Mucosa of descending colon (tissue), 3 donors: ENCODE measurements at regions not wholly inside any gene's neighbourhood (a gene's known extent, or its start where the extent isn't known, plus 50 kb on each side); places are given as distances from the start of the nearest gene placed in this dataset.

Experiments used
- ATAC-seq: fragments of 200-7000 bp; cut with Tn5 transposase; one replicate; pipeline ENCODE4 v1.9.1; 2020; ENCODE audit warnings: mild to moderate bottlenecking, moderate library complexity
- DNase-seq, 3 donors: peaks; one replicate each; pipeline ENCODE4 v3.0.0-alpha.2; 2020
- H3K36me3 ChIP-seq: fragments of 200-600 bp; one replicate; pipeline ENCODE4 v1.8.0; 2021; ENCODE audit warnings: low read depth, mild to moderate bottlenecking
- H3K4me1 ChIP-seq: fragments of 200-600 bp; one replicate; pipeline ENCODE4 v1.8.0; 2021; ENCODE audit warnings: low read depth, mild to moderate bottlenecking
- H3K4me3 ChIP-seq: fragments of 200-600 bp; one replicate; pipeline ENCODE4 v1.8.0; 2021; ENCODE audit warnings: mild to moderate bottlenecking
- H3K9me3 ChIP-seq: fragments of 200-600 bp; one replicate; pipeline ENCODE4 v1.8.0; 2021; ENCODE audit warnings: mild to moderate bottlenecking
- intact Hi-C, 2 donors: fragments of 100-400 bp; cut with DNase I in 1 of 2; cut with micrococcal nuclease in 1 of 2; formaldehyde crosslinking; loops; one replicate each; pipeline versions ENCODE4 v1.11.0 to v1.11.1; 2022; cut with DNase I, micrococcal nuclease
- TF ChIP-seq, protein P1 (sequence below): fragments of 200-600 bp; IDR thresholded peaks from one replicate; pipeline ENCODE4 v1.8.0; 2022; ENCODE audit warnings: antibody characterized with exemption, mild to moderate bottlenecking
- donor health status: DM: no; HTN: no; CAD: no; lungs with moderate emphysema.
- donor health status: DM: no; HTN: no; CAD: no.
- donor health status: DM: no; HTN: yes; CAD: no.

DNA sequence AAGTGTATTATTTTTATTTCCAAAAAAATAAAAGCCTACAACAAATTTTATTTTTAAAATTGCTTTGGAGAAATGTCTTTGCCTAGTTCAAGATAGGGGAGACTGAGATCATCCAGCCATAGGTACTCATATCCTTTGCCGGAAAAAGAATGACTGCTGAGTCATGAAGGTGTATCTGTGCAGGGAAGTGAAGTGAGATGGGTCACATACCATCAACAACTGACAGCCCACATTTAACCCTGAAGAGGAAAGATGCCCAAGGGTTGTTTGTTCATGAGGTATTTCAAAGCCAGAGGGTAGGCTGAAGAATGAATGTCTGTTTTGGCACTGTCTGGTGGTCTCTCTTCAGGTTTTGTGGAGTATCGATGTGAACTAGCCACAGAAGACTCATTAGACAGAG lies 106.7 kb upstream of the TTC29 start:
- Histone ChIP-seq H3K4me1 (no peaks in the 10 kb centered on the region), H3K36me3 (no peaks in the 10 kb centered on the region), H3K9me3 (peaks cover 2% of the 10 kb centered on the region), H3K4me3 (no peak overlapping the region)
- intact Hi-C loops: no loop called here
- no peak for DNase-seq
- TF ChIP-seq, protein P1, sequence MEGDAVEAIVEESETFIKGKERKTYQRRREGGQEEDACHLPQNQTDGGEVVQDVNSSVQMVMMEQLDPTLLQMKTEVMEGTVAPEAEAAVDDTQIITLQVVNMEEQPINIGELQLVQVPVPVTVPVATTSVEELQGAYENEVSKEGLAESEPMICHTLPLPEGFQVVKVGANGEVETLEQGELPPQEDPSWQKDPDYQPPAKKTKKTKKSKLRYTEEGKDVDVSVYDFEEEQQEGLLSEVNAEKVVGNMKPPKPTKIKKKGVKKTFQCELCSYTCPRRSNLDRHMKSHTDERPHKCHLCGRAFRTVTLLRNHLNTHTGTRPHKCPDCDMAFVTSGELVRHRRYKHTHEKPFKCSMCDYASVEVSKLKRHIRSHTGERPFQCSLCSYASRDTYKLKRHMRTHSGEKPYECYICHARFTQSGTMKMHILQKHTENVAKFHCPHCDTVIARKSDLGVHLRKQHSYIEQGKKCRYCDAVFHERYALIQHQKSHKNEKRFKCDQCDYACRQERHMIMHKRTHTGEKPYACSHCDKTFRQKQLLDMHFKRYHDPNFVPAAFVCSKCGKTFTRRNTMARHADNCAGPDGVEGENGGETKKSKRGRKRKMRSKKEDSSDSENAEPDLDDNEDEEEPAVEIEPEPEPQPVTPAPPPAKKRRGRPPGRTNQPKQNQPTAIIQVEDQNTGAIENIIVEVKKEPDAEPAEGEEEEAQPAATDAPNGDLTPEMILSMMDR: no peak
- no peak for ATAC-seq

DNA sequence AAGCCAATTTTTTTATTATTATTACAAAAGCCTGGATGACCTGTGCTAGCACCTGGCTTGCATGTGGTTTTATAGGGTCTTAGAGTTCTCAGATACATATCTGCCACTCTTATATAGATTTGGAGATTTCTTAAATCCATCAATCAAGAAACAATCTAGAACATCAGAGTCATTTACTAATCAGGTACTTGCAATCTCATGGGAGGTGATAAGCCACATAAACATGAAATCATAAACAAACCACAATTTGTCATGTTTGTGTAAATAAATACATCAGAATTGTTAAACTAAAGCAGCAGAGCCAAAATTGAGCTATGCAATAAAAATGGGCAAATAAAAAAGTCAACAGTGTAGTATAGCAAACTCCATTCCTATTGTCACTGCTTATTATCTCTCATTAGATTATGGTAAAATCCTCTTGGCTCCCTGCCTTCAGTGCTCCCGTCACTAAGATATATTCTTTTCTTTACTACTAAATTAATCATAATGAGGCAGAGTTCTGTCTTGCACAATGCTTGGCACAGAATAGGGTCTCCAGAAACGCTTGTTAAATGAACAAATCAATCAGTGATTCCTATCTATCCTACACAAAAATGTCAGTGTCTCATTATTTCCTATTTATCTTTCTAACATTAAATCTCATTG lies 108.7 kb upstream of the TTC29 start:
- TF ChIP-seq, protein P1: no peak
- ATAC-seq: no peak

DNA sequence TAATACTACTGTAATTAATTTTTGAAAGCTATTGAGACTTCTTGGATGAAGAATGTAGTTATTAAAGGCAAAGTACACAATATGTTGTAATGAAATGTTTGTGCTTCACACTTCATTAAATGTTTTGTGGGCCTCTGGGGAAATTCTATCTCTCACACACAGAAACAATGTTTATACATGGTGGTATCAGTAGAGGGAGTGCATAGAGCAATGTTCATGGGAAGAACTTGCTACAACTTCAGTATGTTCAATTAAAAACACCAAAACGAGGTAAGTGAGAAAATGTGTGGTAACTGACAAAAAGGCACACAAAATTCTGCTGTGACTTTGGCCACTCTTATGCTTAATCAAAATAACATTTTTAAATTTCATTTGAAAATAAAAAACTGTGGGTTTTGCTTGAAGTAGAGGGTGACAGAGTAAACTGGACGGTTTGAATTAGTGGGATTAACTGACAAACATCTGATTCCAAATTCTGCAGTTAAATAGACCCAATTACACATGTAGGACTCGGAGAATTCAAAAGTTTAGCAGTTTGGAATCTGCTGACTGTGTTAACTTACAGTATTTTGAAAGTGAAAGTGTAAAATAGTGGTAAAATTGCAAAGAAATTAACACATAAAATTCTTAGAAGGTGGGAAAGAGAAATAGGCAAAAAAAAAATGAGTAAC lies 111.4 kb upstream of the TTC29 start:
- intact Hi-C loops: no loop called here
- H3K4me3 ChIP-seq: no peak overlapping the region
- DNase-seq (no peak), ATAC-seq (no peak)
- H3K4me1 ChIP-seq: no peaks in the 10 kb centered on the region
- H3K9me3 ChIP-seq: no peaks in the 10 kb centered on the region
- TF ChIP-seq, protein P1: no peak
- H3K36me3 ChIP-seq: no peaks in the 10 kb centered on the region

More for the DNA sequence above, 108.7 kb upstream of the TTC29 start:
- no peak for DNase-seq
- Histone ChIP-seq H3K4me1 (no peaks in the 10 kb centered on the region), H3K4me3 (no peak overlapping the region), H3K9me3 (no peaks in the 10 kb centered on the region), H3K36me3 (no peaks in the 10 kb centered on the region)
- intact Hi-C loops: no loop called here

DNA sequence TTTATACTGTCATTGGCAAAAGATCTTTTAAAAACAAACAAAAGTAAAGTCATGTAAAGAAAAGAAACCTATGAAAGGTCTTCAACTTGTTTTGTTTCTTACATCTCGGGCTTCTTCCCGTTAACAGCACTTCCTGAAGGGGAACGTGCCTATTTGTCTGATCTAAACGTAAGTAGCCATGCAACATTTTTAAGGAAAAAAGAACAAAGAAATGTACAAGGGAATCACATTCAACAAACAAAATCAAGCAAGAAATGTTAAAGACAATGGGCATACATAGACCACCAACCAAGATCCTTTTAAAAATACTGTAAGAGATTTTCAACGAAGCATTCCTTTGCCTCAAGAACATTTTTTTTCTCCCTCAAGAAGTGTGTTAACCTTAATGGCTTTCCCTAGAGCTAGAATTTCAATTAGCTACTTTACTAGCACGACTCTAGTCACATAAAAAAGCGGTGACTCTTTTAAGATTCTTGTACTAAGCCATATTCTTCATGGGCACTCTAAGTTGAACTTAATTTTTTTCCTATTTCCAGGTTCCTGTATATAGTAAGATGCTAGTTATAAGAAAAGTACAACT lies 112.0 kb upstream of the TTC29 start:
- no peaks in the 10 kb centered on the region for H3K4me1 ChIP-seq
- H3K9me3 ChIP-seq: no peaks in the 10 kb centered on the region
- DNase-seq (no peak), ATAC-seq (no peak)
- TF ChIP-seq, protein P1: no peak
- H3K4me3 ChIP-seq: no peak overlapping the region
- no peaks in the 10 kb centered on the region for H3K36me3 ChIP-seq
- intact Hi-C loops: no loop called here

DNA sequence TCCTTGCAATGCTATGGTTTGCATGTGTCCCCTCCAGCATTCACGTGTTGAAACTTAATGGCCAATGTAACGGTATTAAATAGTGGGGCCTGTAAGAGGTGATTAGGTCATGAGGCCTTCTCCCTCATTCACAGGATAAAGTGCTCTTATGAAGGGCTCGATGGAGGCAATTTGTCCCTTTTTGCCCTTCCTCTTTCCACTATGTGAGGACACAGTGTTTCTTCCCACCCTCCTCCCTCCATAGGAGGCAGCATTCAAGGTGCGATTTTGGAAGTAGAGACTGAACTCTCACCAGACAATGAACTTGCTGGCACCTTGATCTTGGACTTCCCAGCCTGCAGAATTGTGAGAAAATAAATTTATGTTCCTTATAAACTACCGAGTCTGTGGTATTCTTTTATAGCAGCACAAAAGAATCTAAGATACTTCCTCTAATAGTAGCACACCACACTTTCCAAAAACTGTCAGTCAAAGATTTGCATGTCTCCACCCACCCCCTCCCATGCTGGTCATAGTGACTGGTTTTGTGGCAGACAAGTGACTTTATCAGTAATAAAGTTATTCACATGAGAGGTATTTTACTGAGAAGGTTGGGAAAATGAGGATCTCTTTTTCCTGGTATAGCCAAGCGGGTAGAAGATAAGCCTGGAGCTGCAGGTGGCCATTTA lies 113.5 kb upstream of the TTC29 start:
- Histone ChIP-seq H3K9me3 (no peaks in the 10 kb centered on the region), H3K4me3 (no peak overlapping the region), H3K36me3 (no peaks in the 10 kb centered on the region), H3K4me1 (no peaks in the 10 kb centered on the region)
- no peak for DNase-seq
- TF ChIP-seq, protein P1: no peak
- intact Hi-C loops: no loop called here
- ATAC-seq: no peak
